DMS79 treated with DMSO at 0.1 percent for 48 hours (cell line): ENCODE measurements at regions not wholly inside any gene's neighbourhood (a gene's known extent, or its start where the extent isn't known, plus 50 kb on each side); places are given as distances from the start of the nearest gene placed in this dataset.

Source experiments
- DNase-seq: peaks from one replicate; lab custom pipeline; 2025; lab: John Stamatoyannopoulos, UW

DNA sequence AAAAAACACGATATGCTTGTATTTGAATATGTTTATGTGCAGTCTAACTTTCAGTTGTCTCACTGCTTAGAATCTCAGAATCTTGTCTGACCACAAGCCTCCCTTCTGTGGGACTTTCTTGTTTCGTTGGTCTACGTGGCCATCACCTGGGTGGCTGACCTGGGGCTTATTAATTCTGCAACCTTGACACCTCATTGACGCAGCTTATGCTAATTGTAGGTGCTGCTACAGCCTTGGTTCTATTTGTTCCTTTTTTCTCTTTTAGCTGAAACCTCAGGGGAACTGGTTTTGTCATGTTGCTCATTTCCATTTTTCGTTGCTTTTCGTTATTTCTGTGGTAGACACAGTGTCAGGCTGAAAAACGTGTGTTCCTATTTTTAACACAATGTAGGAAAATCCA is 273.7 kb downstream of the SLC4A3 start:
- no peak for DNase-seq

DNA sequence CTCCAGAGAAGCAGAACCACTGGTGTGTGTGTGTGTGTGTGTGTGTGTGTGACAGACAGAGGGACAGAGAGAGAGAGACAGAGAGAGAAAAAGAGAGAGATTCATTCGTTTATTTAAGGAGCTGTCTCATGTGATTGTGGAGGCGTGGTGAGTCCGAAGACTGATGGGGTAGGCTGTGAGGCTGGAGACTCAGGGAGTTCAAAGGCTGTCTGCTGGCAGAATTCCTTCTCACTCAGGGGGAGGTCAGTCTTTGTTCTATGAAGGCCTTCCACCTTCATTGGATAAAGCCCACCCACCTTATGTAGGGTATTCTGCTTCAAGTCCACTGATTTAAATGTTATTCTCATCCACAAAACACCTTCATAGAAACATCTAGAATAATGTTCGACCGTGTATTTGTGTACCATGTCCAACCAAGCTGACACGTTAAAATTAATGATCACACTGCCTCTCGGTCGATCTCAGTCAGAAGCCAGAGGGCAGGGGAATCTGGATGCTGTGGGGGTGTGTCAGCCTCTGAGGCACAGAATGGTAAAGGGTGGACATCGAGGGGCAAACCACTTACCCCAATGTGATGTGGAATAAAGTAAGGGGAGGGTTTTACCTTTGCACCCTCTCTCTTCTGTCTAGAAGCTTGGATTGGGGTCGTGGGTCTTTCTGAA is 275.6 kb downstream of the SLC4A3 start:
- DNase-seq: no peak

DNA sequence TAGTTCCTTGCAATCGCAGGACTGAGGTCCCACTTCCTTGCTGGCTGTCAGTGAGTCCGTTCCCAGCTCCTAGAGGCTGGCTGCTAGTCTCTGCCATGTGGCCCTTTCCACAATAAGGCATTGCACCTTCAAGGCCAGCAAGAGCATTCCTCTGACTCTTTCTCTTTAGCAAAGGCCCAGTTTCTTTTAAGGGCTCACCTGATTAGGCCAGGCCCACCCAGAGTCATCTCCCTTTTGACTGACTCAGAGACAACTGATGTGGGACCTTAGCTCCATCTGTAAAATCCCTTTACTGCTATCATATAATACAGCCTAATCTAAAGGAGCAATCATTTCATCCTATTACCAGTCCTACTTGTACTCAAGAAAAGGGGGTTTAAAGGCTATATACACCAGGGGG is 278.2 kb downstream of the SLC4A3 start:
- no peak for DNase-seq

DNA sequence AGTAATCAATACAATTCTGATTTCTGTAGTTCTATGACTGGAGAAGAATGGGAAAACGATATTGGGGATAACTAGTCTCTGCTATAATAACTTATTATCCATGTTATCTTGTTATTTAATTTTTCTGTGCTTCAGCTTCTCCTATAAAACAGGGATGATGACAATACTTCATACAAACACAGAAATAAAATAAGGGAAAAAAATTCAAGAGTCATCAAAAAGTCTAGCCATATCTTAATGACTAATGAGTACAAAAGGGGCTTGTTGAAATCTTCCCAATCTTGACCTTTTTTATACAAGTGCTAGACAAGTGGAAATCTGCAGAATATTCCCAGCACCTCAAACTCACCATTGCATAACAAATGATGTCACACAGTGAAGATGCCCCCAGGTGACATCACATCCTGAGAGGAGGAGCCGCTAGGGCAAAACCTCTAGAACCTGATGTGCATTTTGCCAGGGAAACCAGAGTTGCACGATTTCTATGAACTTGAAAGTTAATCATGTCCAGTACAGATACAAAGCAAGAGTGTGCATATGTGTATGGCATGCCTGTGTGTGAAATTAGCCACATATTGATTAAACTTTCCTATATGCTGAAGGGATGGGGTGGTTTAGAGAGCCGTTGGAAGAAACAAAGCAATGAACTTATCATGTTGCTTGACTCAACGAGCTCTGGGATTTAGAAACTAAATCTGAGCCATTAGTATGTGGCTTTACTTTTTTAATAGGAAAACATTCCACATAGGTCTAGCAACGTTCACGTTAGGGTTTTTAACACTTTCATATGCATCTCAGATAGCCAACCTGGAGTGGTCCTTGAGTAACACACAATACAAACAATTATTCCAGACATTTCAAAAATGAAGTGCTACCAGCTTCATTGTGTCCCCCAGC is 278.9 kb downstream of the SLC4A3 start:
- DNase-seq: no peak

DNA sequence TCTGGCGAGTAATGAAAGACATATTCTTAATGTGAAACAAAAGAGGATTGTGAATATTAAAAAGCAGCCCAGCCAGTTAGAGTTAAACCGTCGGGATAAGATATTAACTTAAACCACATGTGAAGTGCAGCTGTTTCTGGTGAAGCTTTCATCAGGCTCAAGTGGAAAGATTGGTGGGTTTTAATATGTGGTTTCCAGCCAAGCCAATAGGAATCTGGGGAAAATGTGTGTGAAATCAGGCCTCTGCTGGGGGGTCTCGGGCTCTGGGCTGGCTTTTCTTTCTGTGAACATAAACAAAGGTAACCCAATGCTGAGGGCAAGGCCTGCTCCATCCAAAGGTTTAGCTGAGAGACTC is 279.6 kb downstream of the SLC4A3 start:
- peak; percentile 4 for DNase-seq

DNA sequence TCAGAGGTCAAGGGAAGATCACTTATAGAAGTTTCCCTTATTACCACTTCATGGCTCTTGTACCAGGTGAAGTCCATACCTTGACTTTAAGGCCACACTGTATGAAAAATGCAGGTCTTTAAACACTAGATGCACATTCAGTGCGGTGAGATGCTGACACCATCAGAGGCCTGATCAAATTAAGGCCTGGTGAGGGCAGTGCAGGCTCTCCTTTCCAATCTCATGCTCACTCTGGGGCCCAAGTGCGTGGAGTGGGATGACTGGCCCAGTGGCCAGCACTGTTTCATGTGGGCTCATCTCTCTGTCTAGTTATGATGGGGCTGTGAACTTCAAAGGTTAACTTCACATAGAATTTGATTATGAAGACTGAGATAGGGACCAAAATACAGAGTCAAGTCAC is 281.1 kb downstream of the SLC4A3 start:
- DNase-seq: no peak

DNA sequence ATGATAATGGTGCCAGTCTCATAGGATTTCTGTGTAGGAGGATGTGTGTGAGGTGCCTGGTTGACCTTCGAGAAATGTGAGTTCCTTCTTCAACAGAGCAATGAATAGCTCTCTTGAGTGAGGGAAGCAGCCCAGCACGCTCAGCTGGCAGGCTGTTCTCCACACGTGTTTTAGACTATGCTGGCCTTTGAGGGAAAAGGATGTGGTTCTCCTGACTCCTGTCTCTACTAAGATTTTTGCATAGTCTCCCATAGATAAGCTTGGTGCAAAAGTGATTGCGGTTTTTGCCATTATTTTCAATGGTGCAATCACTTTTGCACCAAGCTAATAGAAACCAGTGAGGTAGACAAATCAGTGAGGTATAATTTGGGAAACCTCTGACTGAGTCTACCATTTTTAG is 284.1 kb downstream of the SLC4A3 start:
- DNase-seq: no peak

DNA sequence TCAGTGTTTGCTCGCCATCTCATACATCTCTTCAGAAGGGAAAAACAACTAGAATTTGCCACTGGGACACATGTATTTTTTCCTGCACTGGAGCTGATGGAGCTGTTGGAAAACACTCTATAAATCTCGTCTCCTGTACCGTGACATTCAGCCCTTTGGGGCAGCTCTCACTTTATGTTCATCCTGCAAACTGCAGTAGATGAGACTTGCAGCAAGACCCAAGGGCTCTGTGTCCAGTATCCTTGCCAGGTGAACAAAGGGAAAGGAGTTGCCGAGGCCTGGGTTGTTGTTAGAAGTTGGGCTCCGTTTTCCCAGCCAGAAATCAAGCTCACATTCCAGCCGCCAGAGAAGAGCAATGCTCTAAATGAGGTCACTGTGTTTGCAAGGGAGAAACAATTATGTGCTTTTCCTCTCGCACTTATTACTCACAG is 285.1 kb downstream of the SLC4A3 start:
- DNase-seq: no peak

DNA sequence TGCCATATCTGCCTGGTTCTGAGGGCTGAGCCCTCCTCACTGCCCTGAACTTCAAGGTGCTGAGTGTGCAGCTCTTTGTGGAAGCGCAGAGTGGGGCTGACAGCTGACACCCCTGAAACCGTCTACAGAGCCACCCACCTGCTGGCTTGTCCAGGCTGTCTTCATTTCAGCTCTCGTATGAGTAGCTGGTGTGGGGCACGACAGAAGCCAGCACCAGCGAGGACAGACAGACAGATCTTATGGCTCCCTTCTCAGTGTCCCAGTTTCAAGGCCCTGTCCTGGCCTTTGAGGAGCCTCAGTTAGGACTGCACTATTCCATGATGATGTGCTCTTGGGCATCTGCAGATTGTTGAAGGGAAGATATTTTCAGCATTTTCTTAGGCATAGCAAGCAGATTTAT is 287.1 kb downstream of the SLC4A3 start:
- DNase-seq: no peak

DNA sequence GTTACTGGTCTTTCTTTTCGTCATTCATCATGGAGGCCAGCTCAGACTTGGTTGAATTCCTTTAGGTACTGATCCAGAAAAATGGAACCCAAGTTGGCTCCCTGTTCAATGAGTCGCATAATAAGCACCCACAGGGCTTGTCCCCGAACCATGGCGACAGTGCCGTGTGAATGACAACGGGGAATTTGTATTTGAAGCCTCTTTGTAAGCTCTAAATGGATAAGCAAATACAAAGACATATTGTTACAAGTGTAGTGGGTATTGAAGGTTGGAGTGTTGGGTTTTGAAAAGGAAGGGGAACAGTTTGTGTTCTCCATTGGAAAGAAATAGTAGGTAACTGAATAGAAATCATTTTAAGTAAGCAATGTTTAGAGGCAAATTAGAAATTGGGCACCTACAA is 288.9 kb downstream of the SLC4A3 start:
- no peak for DNase-seq

DNA sequence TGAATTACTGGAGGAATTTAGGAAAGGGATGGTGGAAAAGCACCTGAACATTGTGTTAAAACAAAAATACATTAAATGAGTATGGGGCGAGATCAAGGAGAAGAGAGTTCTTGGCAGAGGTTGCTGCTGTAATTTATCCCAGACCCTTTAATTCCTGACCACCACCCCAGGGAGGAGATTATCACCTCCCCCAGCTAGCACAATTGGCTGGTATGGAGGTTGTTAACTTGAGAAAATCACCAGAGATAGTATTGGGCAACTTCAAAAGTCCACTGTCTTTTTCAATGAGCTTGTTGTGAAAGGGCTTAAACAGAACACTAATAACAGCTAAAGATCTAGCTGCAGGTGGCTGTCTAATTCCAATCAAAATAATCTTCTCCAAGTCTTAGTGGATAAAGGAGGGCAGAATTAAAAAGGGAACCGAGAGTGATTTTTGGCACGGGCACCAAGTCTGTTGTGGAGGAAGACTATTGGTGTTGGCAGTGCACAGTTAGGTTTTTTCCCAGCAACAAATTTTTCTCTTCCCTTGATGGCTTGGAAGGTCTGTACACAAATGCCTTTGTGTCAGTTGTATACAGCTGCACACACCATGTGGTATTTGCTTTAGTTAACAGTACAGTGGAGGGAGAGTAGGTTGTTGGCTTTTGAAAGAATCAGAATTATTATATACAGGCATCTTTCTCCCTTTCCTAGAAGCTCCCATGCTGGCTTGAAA is 289.5 kb downstream of the SLC4A3 start:
- DNase-seq: no peak

DNA sequence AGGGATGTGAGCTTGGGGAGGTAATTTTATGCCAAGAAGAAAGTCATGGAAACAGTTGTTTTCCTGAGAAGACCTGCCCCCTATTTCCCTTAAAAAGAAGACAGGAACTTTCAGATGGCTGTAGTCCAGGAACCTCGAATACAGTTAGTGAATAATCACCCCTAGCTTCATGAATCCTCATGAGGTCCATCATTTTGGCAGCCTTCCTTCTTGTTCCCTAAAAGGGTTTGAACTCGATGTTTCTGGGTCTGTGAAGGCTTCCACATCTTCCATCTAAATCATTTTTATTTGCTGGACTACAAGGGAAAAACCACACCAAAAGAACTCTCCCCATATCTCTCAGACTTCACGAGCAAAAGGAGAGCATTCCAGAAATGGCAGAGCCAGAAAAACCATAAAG is 290.8 kb downstream of the SLC4A3 start:
- no peak for DNase-seq

DNA sequence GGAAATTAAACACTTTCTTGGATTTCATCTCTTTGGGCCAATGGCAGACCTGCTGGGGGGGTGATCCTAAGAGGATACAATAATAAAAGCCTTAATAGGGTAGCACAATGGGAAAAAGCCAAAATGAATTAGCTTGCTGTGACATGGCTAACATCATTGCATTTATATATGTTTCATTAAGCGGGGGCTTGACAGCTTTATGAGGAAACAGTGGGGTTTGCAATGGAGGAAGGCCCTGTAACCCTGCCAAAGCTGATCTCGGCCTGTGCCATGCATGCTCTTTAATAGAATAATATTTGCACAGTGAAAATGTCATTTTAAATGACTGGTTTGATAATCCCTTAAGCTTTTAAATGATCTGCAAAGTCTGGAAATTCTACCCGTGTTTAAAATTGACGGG is 291.5 kb downstream of the SLC4A3 start:
- DNase-seq: no peak

DNA sequence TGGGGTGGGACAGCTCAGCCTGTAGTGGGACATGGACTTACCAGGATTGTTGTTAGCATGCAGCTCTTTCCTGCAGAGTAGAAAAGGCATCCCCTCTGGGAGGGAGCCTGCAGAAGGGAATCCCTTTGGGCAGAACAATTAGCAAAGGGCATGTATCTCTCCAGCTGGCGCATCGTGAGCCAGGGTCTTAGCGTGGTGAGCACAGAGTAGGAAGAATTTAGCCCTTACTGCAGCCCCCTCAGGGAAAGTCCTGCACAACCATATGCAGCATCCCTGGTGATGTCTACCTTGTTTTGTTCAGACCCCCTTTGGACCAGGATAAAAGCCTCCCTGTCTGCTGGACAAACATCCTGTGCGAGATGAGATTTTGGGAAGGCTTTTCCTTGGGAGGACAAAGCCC is 292.1 kb downstream of the SLC4A3 start:
- no peak for DNase-seq

DNA sequence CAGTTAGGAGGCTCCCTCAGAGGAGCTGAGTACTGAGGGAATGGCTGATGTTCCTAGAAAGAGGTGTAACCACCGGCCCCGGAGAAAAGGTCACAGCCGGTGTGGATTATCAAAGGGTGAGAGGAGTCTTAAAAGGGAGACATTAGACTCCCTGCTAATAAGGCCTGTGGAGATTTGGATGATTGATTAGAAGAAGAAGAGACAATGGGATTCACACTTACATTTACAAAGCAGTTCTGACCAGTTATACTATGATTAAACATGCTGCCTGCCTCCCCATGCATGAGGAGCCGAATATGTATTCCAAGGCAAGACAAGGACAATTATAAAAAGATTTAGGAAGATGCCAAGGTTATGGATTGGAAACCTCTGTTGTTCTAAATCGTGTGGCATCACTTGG is 302.4 kb downstream of the SLC4A3 start:
- DNase-seq: no peak

DNA sequence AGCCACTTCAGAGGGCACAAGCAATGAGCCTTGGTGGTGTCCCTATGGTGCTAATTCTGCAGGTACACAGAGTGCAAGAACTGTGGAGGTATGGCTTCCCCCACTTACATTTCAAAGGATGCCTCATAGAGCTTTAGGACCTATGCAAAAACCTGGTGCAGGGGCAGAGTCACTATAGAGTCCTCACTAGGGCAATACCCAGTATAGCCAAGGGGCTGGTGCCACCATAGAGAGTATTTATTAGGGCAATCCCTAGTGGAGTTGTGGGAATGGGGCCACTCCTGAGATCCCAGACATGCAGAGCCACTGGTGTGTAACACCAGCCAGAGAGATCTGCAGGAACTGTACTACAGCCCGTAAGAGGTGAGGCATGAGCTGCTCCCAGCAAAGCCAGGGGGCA is 312.2 kb downstream of the SLC4A3 start:
- no peak for DNase-seq

DNA sequence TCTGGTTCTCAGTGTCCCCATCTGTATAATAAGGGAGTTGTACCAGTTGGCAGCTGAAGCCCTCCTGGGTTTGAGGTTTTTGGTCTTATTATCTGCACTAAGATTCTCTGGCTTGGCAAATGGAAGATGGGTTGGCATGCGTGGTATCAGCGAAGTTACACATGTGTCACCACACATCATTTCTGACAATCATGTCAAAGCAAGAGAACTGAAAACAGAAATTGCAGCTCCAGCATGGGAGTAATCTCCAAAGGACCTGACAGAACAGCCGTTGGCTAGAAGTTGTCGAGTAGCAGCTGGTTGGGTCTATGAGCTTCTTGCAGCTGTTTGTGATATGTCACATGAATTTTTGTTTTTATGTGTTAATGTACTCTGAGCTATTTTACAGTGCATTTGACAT is 317.4 kb downstream of the SLC4A3 start:
- no peak for DNase-seq

DNA sequence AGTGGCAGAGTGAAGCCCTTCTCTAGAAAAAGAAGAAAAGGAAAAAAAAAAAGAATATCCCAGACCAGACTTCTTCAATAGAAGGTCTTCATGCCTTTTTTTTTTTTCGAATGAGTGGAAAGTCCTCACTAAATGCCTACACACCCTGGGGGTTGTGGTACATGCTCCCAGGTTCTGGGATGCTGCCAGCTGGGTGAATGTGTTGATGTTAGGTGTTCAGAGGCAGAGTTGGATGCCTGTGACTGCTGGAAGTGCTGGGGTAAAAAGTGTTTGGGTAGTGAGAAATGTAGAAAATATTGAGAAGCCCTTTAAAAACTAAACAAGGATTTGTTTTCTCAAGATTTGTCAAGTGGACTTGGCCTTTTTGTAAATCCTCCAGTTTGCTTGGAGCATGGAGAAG is 318.6 kb downstream of the SLC4A3 start:
- no peak for DNase-seq

DNA sequence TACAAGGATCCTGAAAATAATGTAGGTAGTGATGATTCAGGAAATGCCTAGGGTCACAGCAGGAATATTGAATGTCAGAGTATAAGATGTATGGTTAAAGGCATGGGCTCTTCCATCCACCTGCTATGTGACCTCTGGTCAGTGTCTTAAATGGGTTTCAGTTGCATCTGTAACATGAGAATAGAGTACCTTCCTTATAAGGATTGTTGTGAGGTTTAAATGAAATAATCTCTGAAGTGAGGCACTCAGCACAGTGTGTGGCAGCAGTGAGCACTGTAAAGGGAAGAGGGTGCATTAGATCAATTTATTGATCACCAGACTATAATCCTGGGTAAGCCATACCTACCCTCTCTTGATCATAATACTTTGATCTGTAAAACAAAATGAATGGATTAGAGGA is 319.1 kb downstream of the SLC4A3 start:
- DNase-seq: no peak

DNA sequence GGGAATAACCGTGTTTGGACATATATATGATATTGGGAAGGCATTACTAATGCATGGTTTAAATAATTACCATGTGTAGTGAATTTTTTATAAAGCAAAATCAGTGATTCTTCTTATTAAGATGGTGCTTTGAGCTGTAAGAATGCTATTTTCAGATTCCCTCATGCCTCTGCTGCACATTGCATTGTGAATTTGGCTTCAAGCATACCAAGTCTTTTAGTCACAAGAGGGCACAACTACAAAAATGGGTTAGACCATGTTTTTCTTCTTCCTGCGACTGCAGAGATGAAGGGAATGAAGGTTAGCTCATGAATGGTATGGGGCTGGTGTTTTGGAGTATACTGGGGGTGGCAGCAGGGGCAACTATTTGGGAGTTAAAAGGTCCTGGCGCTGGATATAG is 320.1 kb downstream of the SLC4A3 start:
- DNase-seq: no peak

DNA sequence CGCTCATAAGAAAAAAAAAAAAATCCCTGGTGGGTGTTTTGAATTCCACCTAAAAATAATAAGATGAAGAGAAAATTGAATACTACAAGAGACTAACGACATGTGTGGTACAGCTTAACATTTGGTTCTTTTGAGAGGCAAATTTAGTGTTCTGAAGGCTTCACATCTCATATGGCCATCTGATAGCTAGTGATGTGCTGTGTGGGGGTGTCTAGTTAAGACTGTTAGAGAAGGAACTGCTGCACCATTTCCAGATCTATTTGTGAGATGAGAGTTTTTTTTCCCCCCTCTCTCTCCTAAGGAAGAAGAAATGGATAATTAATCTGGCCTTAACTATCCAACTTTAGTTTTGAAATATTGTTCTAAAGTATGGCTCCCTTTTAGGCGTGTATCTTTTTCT is 321.6 kb downstream of the SLC4A3 start:
- no peak for DNase-seq

DNA sequence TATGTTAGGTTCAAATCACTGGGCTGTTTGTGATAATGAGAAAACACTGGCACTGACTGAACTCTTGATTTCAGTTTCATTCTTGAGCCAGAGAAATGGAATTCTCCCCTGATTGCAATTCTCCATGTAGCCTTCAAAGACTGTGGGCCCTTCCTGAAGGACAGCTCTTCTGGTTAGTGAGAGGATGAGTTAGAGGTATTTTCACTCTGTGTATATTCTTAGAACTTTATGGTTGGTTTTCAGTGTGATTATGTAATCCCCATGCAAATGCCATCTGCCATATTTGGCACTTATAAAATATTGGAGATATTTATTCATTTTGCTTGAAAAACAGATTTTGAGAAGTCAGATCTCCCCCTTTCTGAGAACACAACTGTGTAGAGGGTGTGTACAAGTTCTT is 323.7 kb downstream of the SLC4A3 start:
- DNase-seq: no peak

DNA sequence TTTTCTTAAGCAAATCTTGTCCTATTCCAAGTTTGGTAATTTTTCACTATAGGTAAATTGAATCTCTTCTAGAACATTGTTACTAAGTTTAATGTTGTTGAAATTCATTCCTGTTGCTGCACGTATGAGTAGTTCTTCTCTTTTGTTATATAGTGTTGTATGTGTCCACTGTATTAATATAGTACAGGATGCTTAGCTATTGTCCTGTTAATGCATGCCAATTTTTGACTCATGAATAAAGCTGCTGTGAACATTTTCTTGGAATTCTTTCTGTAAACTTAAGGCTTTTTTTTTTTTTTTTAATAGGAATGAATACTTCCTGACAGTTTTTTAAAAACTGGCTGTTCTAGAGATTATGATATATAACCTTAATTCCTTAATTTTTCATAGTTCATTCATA is 326.9 kb downstream of the SLC4A3 start:
- DNase-seq: no peak
